Stimulated activated naive CD8-positive, alpha-beta T cell treated with anti-CD3 and anti-CD28 coated beads, Interleukin-15, Interleukin-2, amounts not matched to agents 100 U/mL and 50 U/mL, for 24 hours (primary cell): ENCODE measurements at regions not wholly inside any gene's neighbourhood (a gene's known extent, or its start where the extent isn't known, plus 50 kb on each side); places are given as distances from the start of the nearest gene placed in this dataset.

ENCODE experiments used
- ATAC-seq: fragments of 150-1000 bp; cut with Tn5 transposase; one replicate; pipeline ENCODE4 v1.10.0; 2021
- DNase-seq: peaks from one replicate; pipeline ENCODE4 v3.0.0; 2021

DNA sequence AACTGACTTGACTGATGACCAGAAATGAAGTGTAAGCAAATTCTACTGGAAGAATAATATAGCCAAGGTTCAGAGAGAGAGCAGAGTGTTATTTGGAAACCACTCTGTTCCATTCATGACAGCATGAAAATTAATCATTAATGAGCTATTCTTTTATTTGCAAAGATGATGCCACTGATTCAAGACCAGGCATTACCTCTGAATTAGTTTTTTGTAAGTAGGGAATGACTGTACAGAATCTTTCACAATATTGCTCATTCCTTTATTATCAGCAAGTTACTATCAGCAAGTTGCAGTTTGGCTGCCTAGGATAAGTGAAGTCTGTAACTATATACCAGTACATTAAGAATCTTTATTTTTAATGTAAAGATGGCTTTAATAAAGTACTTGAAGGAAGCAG, 75.1 kb upstream of the RGMB start:
- no peak for ATAC-seq
- no peak for DNase-seq

- DNase-seq (no peak), ATAC-seq (no peak)
Observed at GRCh38 chr5:98700730-98701129, 72.7 kb upstream of the RGMB start.

- ATAC-seq (no peak), DNase-seq (no peak)
Observed at GRCh38 chr5:98705841-98706240, 67.6 kb upstream of the RGMB start.

- ATAC-seq (no peak), DNase-seq (no peak)
Observed at GRCh38 chr5:98709681-98710080, 63.8 kb upstream of the RGMB start.

GRCh38 chr5:98713027-98713426, 60.4 kb upstream of the RGMB start:
- DNase-seq (no peak), ATAC-seq (no peak)

GRCh38 chr5:98713856-98714255, 59.6 kb upstream of the RGMB start:
- DNase-seq = no peak

GRCh38 chr5:98714710-98715288, 58.7 kb upstream of the RGMB start:
- ATAC-seq = no peak
- no peak for DNase-seq

More at GRCh38 chr5:98713856-98714255, 59.6 kb upstream of the RGMB start:
- ATAC-seq = no peak

DNA sequence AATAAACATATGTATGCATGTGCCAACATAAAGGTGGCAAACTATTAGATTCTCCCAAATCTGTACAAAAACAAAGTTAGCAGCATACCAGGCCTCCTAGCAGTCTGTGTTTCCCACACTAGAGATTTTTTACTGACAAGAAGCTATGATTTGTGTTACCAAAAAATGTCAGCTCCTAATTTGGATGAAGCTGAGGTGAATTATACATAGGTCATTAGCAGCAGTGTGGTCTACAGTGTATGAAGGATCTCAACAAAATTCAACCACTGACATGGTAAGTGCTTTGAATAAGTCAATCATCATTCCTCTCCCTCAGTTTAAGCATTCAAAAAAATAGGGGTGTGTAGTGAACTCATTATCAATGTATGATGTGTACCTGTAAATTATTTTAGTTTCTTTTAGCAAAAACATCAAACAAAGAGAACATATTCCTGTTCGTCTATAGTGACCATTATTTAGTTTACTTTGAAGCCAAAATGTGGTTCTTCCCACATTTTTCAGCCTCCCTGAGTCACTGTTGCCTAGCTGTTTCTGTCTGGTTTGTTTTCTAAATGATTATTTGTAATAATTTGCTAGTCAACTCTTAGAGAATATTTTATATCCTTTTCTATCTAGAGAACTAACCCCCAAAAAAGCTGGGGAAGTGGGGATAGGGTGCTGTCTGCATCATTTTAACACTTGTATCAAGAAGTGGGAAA, 52.1 kb upstream of the RGMB start:
- ATAC-seq (no peak), DNase-seq (no peak)

DNA sequence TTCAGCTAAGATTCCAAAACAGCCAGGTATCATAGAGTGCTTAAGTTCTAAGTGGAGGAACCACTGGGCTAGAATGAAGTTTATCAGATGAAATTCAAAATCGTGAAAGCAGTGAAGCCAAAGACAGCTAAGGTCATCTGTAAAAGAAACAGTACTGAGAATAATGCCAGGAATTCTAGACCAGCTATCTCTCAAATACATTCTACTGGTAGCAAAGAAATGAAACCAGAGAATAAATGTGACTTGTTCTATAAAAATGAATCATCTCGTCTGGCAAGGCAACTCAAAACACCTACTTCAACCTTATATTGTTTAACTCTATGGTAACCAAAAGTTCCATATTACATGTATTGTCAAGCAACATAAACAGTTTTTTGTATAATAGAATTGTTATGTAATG, 51.3 kb upstream of the RGMB start:
- DNase-seq (no peak), ATAC-seq (no peak)

GRCh38 chr5:98723061-98723460, 50.4 kb upstream of the RGMB start:
- ATAC-seq = no peak

More at GRCh38 chr5:98723061-98723460, 50.4 kb upstream of the RGMB start:
- no peak for DNase-seq
